Activated CD4-positive, alpha-beta memory T cell treated with anti-CD3 and anti-CD28 coated beads, Interleukin-2, amount 10 ng/mL, durations not matched to agents 7 days and 5 days (primary cell): ENCODE measurements at regions not wholly inside any gene's neighbourhood (a gene's known extent, or its start where the extent isn't known, plus 50 kb on each side); places are given as distances from the start of the nearest gene placed in this dataset.

ENCODE experiments used
- CTCF ChIA-PET: fragments of 350-600 bp; sonication (Branson Sonifier 250); formaldehyde crosslinking; loops from one replicate; lab custom pipeline; 2021; ENCODE audit warnings: antibody characterized with exemption, inconsistent platforms; lab: Charles Lee
- POLR2A ChIA-PET: fragments of 350-600 bp; sonication (Branson Sonifier 250); formaldehyde crosslinking; loops from one replicate; lab custom pipeline; 2021; ENCODE audit warnings: antibody characterized with exemption; lab: Charles Lee
- DNase-seq: peaks from one replicate; pipeline ENCODE4 v3.0.0-alpha.2; 2020
- H3K27ac Mint-ChIP-seq: one replicate; pipeline ENCODE4 v1.8.0; 2021; ENCODE audit warnings: mild to moderate bottlenecking, mixed read lengths
- H3K27me3 Mint-ChIP-seq: one replicate; pipeline ENCODE4 v1.8.0; 2021; ENCODE audit warnings: mixed read lengths
- H3K36me3 Mint-ChIP-seq: one replicate; pipeline ENCODE4 v1.8.0; 2021; ENCODE audit warnings: low read depth, mixed read lengths
- H3K4me1 Mint-ChIP-seq: one replicate; pipeline ENCODE4 v1.8.0; 2021; ENCODE audit warnings: mixed read lengths
- H3K4me3 Mint-ChIP-seq: one replicate; pipeline ENCODE4 v1.8.0; 2021; ENCODE audit warnings: mild to moderate bottlenecking, mixed read lengths
- H3K9me3 Mint-ChIP-seq: one replicate; pipeline ENCODE4 v1.8.0; 2021; ENCODE audit warnings: mixed read lengths

GRCh38 chr10:61539876-61540275, 86.7 kb upstream of the TMEM26 start:
- Mint-ChIP-seq H3K27me3 (peaks cover 2% of the 10 kb centered on the region), H3K4me1 (no peaks in the 10 kb centered on the region), H3K9me3 (no peaks in the 10 kb centered on the region), H3K4me3 (no peak overlapping the region), H3K27ac (no peak overlapping the region), H3K36me3 (no peaks in the 10 kb centered on the region)
- ChIA-PET CTCF (no interaction called here), POLR2A (no interaction called here)
- no peak for DNase-seq

DNA sequence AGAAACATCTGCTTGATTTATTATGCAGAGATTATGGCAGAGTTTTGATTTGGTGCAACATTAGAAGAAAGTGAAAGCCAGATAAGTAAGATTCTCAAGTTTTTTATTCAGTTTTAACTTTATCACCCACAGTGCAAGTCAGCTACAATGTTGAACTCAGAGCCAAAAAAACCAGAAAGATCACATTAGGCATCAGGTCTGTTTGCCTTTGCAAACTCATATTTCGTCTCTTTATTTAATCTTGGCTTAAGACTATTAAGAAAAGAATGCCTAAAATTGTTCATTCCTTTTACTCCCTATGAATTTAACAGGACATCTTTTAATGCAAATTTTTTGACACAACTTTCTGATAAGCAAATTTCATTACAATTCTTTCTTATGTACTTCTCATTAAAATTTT, 76.0 kb upstream of the TMEM26 start:
- Mint-ChIP-seq H3K4me3 (no peak overlapping the region), H3K9me3 (no peaks in the 10 kb centered on the region), H3K36me3 (no peaks in the 10 kb centered on the region), H3K27ac (no peak overlapping the region), H3K27me3 (peaks cover 2% of the 10 kb centered on the region), H3K4me1 (no peaks in the 10 kb centered on the region)
- DNase-seq: no peak
- CTCF ChIA-PET: no interaction called here
- POLR2A ChIA-PET: no interaction called here

DNA sequence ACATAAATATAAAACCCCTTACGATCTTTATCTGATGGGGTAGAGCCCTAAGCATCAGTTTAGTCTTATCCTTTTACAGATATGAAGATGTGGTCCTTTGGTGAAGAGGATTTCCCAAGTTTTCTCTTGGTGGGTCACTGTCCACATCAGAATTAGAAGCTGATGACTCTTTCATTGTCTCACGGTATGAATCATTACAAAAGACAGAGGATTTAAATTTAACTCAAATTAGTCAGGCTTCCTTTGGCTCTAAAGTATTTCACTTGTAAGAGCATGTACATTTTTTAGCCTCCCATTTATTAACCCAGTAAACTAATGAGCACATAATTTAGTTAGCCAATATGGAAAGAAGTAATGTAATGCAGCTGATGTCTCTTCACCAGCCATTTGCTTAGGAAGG, 49.9 kb upstream of the TMEM26 start:
- Mint-ChIP-seq H3K4me3 (no peak overlapping the region), H3K9me3 (no peaks in the 10 kb centered on the region), H3K4me1 (no peaks in the 10 kb centered on the region), H3K36me3 (no peaks in the 10 kb centered on the region), H3K27me3 (peaks cover 2% of the 10 kb centered on the region), H3K27ac (no peak overlapping the region)
- DNase-seq: no peak
- POLR2A ChIA-PET: no interaction called here
- CTCF ChIA-PET: no interaction called here
